ENCODE measurements at regions not wholly inside any gene's neighbourhood (a gene's known extent, or its start where the extent isn't known, plus 50 kb on each side); places are given as distances from the start of the nearest gene placed in this dataset.

DNA sequence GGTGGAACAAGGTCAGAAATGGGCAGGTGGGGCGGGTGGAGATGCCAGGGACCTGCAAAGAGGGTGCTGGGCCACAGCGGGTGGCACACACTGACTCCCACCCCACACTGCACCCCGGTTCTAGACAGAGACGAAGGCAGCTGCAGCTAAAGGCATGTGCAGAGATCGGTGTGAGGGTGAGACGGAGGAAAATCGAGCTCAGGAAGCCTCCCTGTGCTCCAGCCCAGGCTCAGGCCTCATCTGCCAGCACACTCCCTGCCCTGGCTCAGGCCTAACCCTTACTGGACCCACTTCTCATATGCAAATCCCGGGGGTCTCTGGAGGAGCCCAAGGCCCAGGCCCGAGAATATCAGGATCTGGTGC, 130.8 kb upstream of the PPP1R26 start:
- TF ChIP-seq, protein P1, sequence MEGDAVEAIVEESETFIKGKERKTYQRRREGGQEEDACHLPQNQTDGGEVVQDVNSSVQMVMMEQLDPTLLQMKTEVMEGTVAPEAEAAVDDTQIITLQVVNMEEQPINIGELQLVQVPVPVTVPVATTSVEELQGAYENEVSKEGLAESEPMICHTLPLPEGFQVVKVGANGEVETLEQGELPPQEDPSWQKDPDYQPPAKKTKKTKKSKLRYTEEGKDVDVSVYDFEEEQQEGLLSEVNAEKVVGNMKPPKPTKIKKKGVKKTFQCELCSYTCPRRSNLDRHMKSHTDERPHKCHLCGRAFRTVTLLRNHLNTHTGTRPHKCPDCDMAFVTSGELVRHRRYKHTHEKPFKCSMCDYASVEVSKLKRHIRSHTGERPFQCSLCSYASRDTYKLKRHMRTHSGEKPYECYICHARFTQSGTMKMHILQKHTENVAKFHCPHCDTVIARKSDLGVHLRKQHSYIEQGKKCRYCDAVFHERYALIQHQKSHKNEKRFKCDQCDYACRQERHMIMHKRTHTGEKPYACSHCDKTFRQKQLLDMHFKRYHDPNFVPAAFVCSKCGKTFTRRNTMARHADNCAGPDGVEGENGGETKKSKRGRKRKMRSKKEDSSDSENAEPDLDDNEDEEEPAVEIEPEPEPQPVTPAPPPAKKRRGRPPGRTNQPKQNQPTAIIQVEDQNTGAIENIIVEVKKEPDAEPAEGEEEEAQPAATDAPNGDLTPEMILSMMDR (IDR thresholded peaks at IDR 0.05): no peak

DNA sequence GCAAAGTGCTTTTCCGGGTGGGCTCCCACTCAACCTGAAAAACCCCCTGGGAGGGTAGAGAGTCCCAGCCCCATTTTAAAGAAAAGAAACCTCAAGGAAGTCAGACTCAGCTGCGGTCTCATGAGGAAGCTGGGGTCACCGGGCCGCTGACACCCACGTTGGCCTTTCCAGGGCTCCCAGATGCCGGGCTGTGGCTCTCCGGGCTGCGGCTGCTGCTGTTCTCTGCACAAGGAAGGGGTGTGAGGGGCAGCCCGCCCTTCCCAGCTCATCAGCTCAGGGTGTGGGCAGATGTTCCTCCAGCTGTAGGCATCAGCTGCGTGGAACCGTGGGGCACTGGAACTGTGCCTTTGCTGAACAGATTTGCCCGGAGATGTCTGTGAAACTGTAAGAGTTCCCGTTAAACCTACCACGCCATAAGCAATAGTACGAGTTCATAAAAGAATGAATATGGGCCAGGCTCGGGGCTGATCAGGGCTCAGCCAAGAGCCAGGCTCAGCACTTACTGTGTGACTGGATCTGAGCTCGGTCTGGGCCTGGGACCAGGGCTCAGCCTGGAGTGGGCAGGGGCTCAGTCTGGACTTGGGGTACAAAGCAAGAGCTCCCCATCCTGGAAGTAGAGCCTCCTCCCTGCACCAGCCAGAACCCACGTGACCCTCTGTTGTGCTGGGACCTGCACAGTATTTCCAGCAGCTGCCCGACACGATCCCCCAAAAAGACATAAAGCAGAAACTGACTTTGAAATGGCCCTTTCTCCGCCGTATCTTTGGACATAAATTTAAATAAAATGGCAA, 130.2 kb upstream of the PPP1R26 start:
- TF ChIP-seq, protein P1 (IDR thresholded peaks at IDR 0.05): no peak

DNA sequence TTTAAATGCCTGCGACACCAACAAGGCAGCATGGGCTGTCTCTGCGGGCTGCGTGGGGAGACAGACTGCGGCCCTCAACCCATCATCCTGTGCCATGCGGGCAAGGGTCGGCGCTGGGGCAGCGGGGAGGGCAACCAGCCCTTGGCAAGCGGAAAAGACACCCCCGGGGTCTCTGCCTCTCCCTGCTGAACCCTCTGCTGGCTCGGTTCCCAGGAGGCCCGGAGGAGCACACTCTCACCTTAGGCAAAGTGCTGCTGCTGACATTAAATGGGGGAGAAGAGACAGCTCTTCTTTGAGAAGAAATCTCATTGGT, 129.6 kb upstream of the PPP1R26 start:
- TF ChIP-seq, protein P1 (IDR thresholded peaks at IDR 0.05): no peak

DNA sequence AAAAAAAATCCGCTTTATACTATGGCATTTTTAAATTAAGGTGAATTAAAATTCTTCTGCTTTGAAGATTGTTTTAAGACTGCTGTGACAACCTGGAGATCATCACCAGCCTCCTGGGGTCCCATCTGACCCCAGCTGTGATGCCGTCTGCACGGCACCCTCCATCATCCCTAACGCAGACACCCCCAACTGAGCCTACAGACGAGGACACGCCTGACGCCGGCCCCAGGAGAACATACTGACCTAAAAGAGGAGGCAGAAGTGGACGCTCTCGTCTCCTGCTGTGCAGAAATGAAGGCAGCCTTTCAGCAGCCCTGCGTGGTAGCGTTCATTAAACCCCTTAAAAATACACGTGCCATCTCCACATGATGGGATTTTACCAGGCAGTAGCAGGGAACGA, 125.6 kb upstream of the PPP1R26 start:
- TF ChIP-seq, protein P1 (IDR thresholded peaks at IDR 0.05): no peak

DNA sequence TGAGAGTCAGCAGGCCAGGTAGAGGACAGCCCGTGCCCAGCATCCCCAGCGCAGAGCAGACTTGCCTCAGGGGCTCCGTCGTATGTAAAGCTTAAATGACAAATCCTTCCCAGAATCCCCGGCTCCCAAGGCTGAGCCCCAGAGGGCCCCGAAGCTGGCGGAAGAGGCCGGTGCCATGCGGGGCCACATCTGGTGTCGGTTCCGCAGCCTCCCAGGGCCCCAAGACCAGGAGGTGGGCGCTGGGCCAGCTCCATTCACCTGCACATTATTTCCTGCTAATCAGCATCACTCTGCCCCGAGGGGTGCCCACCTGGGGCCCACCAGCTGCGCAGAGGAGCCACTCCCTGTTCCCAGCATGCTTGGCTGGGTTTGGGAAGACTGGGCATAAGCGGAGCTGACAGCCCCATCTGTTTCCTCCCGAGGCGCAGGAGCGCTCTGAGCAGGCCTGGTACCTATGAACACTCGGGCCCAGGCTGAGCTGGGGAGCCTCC, 124.0 kb upstream of the PPP1R26 start:
- TF ChIP-seq, protein P1 (IDR thresholded peaks at IDR 0.05): no peak

DNA sequence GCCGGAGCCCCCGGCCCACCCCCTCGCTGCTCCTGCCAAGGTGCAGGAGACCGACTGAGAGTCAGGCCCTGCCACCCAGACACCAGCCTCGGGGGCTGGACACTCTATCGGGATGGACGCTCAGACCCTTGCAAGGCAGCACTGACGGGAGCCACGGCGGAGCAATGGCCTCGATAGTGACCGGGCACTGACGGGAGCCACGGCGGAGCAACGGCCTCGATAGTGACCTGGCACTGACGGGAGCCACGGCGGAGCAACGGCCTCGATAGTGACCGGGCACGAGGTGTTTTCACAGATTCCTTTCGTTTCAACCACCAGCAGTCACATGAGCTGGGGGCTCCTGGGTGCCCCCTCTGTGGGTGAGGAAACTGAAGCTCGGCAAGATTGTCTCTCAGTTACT, 123.6 kb upstream of the PPP1R26 start:
- TF ChIP-seq, protein P1 (IDR thresholded peaks at IDR 0.05): no peak

DNA sequence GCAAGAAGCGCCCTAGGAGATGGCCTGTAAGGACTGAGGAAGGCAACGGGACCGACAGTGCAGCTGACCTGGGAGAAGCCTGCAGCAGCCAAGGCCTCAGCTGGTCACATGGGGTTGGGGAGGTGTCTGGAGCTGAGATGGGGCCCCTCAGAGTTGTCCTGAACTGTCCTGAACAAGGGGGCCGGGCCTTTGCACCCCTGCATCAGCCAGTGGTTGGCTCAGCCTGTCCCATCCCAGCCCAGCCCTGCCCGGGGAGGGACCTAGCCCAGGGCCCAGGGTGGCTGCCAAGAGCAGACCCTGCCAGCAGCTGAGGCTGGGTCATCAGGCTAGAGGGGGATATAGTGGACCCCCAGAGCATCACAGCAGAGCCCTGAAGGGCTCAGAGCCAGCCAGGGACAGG, 122.8 kb upstream of the PPP1R26 start:
- TF ChIP-seq, protein P1 (IDR thresholded peaks at IDR 0.05): no peak

Measured in LNCAP (cell line).